Globus pallidus (tissue), 1 donor: ENCODE measurements at regions not wholly inside any gene's neighbourhood (a gene's known extent, or its start where the extent isn't known, plus 50 kb on each side); places are given as distances from the start of the nearest gene placed in this dataset.

Experiments
- DNase-seq: peaks from one replicate; pipeline ENCODE4 v3.0.0-alpha.2; 2015; ENCODE audit warnings: low spot score

- DNase-seq, result no peak
Measured at GRCh38 chr15:49751191-49751590, 130.3 kb downstream of the DTWD1 start.

- DNase-seq, result no peak
Measured at GRCh38 chr15:49751751-49752150, 130.9 kb downstream of the DTWD1 start.

- no peak for DNase-seq
Measured at GRCh38 chr15:49752517-49752916, 131.7 kb downstream of the DTWD1 start.

GRCh38 chr15:49758456-49758855, 137.6 kb downstream of the DTWD1 start:
- DNase-seq, result no peak

GRCh38 chr15:49758856-49759255, 138.0 kb downstream of the DTWD1 start:
- DNase-seq, result no peak

- no peak for DNase-seq
Measured at GRCh38 chr15:49760749-49761148, 139.9 kb downstream of the DTWD1 start.

GRCh38 chr15:49769225-49769624, 148.4 kb downstream of the DTWD1 start:
- DNase-seq, result no peak

- no peak for DNase-seq
Measured at GRCh38 chr15:49789436-49789835, 168.6 kb downstream of the DTWD1 start.

- DNase-seq, result no peak
Measured at GRCh38 chr15:49793943-49794342, 173.1 kb downstream of the DTWD1 start.

- DNase-seq, result no peak
Measured at GRCh38 chr15:49801796-49802195, 180.9 kb downstream of the DTWD1 start.
